Endodermal cell (in vitro differentiated cells): ENCODE measurements at regions not wholly inside any gene's neighbourhood (a gene's known extent, or its start where the extent isn't known, plus 50 kb on each side); places are given as distances from the start of the nearest gene placed in this dataset.

ENCODE experiments used
- DNase-seq: peaks from one replicate; pipeline ENCODE4 v3.0.0-alpha.2; 2017
- H3K27ac ChIP-seq: 2 replicates; pipeline ENCODE4 v1.5.1; 2013; ENCODE audit warnings: mild to moderate bottlenecking, low read depth, low read length, moderate library complexity
- H3K27me3 ChIP-seq: 2 replicates; pipeline ENCODE4 v1.6.1; 2013; ENCODE audit warnings: mild to moderate bottlenecking, low read length, moderate library complexity; ENCODE audit not compliant: insufficient read depth, control insufficient read depth, poor library complexity, severe bottlenecking
- H3K36me3 ChIP-seq: 2 replicates; pipeline ENCODE4 v1.7.0; 2013; ENCODE audit warnings: mild to moderate bottlenecking, low read length, moderate library complexity; ENCODE audit not compliant: control insufficient read depth, insufficient read depth
- H3K4me1 ChIP-seq: one replicate; pipeline ENCODE4 v1.7.0; 2013; ENCODE audit warnings: low read length; ENCODE audit not compliant: control insufficient read depth, insufficient read depth
- H3K4me3 ChIP-seq: 2 replicates; pipeline ENCODE4 v1.5.1; 2013; ENCODE audit warnings: mild to moderate bottlenecking, low read length, moderate library complexity
- H3K9ac ChIP-seq: 2 replicates; pipeline ENCODE4 v1.6.1; 2013; ENCODE audit warnings: mild to moderate bottlenecking, low read length, moderate library complexity; ENCODE audit not compliant: poor library complexity, severe bottlenecking; ENCODE audit errors: extremely low read depth
- H3K9me3 ChIP-seq: 2 replicates; pipeline ENCODE4 v1.6.1; 2013; ENCODE audit warnings: mild to moderate bottlenecking, low read length, moderate library complexity; ENCODE audit not compliant: control insufficient read depth
- H3K27ac Mint-ChIP-seq: 2 replicates; pipeline ENCODE4 v1.8.0; 2020; ENCODE audit warnings: mixed read lengths
- H3K27me3 Mint-ChIP-seq: 2 replicates; pipeline ENCODE4 v1.8.0; 2021; ENCODE audit warnings: mild to moderate bottlenecking, mixed read lengths; ENCODE audit not compliant: insufficient read depth
- H3K36me3 Mint-ChIP-seq: 2 replicates; pipeline ENCODE4 v1.8.0; 2020; ENCODE audit warnings: low read depth, mixed read lengths
- H3K4me1 Mint-ChIP-seq: 2 replicates; pipeline ENCODE4 v1.8.0; 2020; ENCODE audit warnings: mixed read lengths
- H3K4me3 Mint-ChIP-seq: 2 replicates; pipeline ENCODE4 v1.8.0; 2020; ENCODE audit warnings: mild to moderate bottlenecking, moderate library complexity, mixed read lengths
- H3K9me3 Mint-ChIP-seq: 2 replicates; pipeline ENCODE4 v1.8.0; 2020; ENCODE audit warnings: mild to moderate bottlenecking, mixed read lengths
- CTCF ChIP-seq: fragments of 200-600 bp; sonication (generic); conservative IDR thresholded peaks from 2 replicates; pipeline ENCODE4 v1.5.0; 2021; ENCODE audit warnings: antibody characterized with exemption, mild to moderate bottlenecking
- WGBS, 2 experiments: methylation state at CpG; one replicate each; pipeline versions ENCODE4 v1.1.5 to v1.1.7; 2013; ENCODE audit warnings: missing lambda C conversion rate in 2 of 2, mixed read lengths in 1 of 2; ENCODE audit not compliant: insufficient coverage in 1 of 2, insufficient read length in 1 of 2; 5-methylcytosine and 5-hydroxymethylcytosine counted together

GRCh38 chr3:102614021-102614569 lies 179.3 kb downstream of the ZPLD1 start:
- no peaks in the 10 kb centered on the region for H3K27me3 ChIP-seq
- no peaks in the 10 kb centered on the region for H3K36me3 ChIP-seq
- peaks cover 19% of the 10 kb centered on the region for H3K9me3 ChIP-seq
- 86% methylated on average over 2 of the region's 2 CpGs; no CpG with 5 or more reads in 1 of the 2 experiments for WGBS, 2 experiments
- H3K4me1 Mint-ChIP-seq: peaks cover 13% of the 10 kb centered on the region
- H3K9ac ChIP-seq: no peak overlapping the region
- H3K27ac Mint-ChIP-seq: no peak overlapping the region
- DNase-seq: no peak
- H3K36me3 Mint-ChIP-seq: no peaks in the 10 kb centered on the region
- no peaks in the 10 kb centered on the region for H3K27me3 Mint-ChIP-seq
- no peak overlapping the region for H3K27ac ChIP-seq
- H3K4me1 ChIP-seq: peaks cover 5% of the 10 kb centered on the region
- H3K9me3 Mint-ChIP-seq: peaks cover 20% of the 10 kb centered on the region
- no peak for TF ChIP-seq CTCF
- no peak overlapping the region for H3K4me3 Mint-ChIP-seq
- H3K4me3 ChIP-seq: no peak overlapping the region

GRCh38 chr3:102614585-102614984 lies 179.8 kb downstream of the ZPLD1 start:
- no peaks in the 10 kb centered on the region for H3K27me3 ChIP-seq
- no peak overlapping the region for H3K27ac ChIP-seq
- Mint-ChIP-seq H3K27me3 (no peaks in the 10 kb centered on the region), H3K27ac (no peak overlapping the region), H3K4me3 (no peak overlapping the region), H3K4me1 (peaks cover 13% of the 10 kb centered on the region), H3K36me3 (no peaks in the 10 kb centered on the region), H3K9me3 (peaks cover 20% of the 10 kb centered on the region)
- WGBS, 2 experiments: 75 to 92% methylated on average over 1 to 2 of the region's 2 CpGs
- peaks cover 19% of the 10 kb centered on the region for H3K9me3 ChIP-seq
- H3K36me3 ChIP-seq: no peaks in the 10 kb centered on the region
- peaks cover 5% of the 10 kb centered on the region for H3K4me1 ChIP-seq
- no peak for TF ChIP-seq CTCF
- no peak for DNase-seq
- no peak overlapping the region for H3K9ac ChIP-seq
- no peak overlapping the region for H3K4me3 ChIP-seq

GRCh38 chr3:102617381-102617780 lies 182.6 kb downstream of the ZPLD1 start:
- no peak overlapping the region for H3K27ac Mint-ChIP-seq
- no peak for TF ChIP-seq CTCF

More at GRCh38 chr3:102617381-102617780, 182.6 kb downstream of the ZPLD1 start:
- no peaks in the 10 kb centered on the region for H3K36me3 ChIP-seq
- H3K27ac ChIP-seq: no peak overlapping the region
- H3K4me3 ChIP-seq: no peak overlapping the region
- H3K27me3 ChIP-seq: no peaks in the 10 kb centered on the region
- H3K4me1 ChIP-seq: peaks cover 5% of the 10 kb centered on the region
- no peaks in the 10 kb centered on the region for H3K27me3 Mint-ChIP-seq
- H3K4me3 Mint-ChIP-seq: no peak overlapping the region
- H3K4me1 Mint-ChIP-seq: peaks cover 13% of the 10 kb centered on the region
- H3K9me3 Mint-ChIP-seq: peaks cover 3% of the 10 kb centered on the region
- DNase-seq: no peak
- WGBS, 2 experiments: 87 to 93% methylated on average over 2 to 4 of the region's 4 CpGs
- no peak overlapping the region for H3K9ac ChIP-seq
- no peaks in the 10 kb centered on the region for H3K9me3 ChIP-seq
- H3K36me3 Mint-ChIP-seq: no peaks in the 10 kb centered on the region
